Right lung (tissue), 2 donors: ENCODE measurements at regions not wholly inside any gene's neighbourhood (a gene's known extent, or its start where the extent isn't known, plus 50 kb on each side); places are given as distances from the start of the nearest gene placed in this dataset.
"Not testable (repeated sequence)": the region's sequence is repeated elsewhere in the genome, so short reads cannot be mapped to it uniquely, and the experiment has no call there.

Experiments used
- DNase-seq, 2 donors: peaks; one replicate each; pipeline ENCODE4 v3.0.0-alpha.2; 2013

DNA sequence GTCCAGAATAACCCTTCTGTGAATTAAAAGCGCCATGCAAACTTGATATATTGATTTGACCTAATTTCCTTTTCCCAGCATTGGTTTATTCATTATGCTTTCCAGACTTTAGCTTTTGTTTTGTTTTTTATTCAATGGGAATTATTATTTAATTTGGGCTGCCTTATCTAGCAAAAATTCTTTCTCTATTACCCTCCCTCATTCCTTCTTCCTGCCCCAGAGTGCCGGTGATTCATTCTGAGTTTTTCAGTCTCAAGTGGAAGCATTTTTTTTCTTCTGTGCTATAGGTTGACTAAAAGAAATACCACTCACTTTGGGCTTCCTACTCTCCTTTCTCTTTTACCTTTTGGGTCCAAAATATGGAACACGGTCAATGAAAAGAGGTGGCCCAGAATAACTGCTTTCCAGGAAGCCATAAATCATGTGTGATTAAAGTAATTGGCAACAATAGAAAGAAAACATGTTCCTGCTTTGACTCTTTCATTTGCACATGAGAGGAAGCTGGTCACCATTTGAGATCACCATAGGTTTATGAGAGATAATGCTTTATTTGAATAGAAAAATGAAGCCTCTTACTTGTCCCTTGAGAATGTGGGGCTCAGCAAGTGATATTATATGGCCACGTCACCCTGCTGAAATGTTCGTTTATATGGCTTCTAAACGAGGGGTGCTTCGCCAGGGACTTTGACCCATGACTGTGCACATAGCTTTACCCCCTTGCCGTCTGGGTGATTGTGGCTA is 422.8 kb upstream of the ZEB2 start:
- no peak for DNase-seq

DNA sequence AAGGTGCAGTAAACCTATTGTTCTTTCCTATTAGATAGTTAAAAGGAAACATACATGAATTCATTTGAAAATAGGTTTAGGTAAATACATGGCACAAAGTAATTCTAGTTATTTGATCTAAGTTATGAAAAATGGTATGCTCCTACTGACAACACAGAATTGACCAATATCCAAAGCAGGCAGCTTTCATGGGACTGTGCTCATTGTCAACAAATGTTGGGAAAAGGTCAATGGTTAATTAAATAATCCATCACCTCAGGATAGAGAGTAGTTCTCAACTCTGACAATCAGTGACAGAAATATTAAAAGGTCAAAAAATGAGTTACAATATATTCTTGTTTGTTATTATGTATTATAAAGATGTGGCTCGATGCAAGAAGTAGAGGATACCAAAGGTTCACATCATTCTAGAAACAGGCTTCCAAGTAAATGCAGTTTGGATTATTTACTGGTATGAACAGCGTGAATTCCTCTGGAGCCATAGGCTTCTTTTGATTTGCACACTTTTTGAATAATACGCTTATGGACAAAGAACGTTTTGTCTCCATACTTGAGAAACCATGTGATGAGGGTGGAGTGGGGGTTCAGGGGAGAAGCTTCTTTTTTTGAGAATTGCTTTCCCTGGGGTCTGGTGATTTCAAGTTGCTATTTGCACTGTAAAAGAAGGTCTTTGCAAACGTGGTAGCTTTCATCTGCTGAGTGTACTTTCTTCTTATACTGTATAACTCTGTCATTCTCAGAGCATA is 422.0 kb upstream of the ZEB2 start:
- DNase-seq: no peak

DNA sequence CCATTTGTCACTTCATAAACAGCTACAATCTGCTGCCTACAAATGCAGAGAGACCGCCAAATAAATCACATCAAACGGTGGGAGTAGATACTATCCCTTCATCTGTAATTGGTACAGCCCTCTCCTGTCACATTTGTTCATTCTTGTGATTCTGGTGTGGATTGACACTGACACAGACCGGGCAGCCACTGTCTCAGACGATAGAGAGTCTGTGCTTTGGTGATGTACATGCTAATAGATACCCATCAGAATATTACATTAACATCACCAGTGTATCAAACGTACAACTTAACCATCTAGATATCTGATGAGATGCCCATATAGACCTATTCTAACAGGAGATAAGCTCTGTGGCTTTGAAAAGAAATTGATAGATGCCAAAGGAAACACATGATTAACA is 419.7 kb upstream of the ZEB2 start:
- DNase-seq: no peak

GRCh38 chr2:144937910-144938709 is 418.2 kb upstream of the ZEB2 start:
- peak; percentile 84 to 85 for DNase-seq

DNA sequence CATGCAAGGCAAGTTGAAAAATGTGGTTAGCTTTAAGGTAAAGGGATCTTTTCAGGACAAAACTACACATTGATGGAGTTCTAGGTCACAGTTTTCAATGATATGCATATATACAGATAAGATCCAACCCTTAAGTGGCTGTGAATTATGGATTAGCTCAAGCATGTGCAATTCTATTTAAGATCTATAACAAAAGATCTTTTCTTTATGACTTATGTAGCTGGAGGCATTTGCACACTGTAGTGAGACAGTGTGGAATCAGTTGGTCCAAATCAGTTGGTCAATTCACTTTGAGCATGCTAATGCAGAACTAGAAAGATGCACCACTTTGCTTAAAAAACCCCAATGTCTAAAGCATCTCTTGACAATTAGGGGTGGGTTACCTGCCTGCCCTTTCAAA is 417.1 kb upstream of the ZEB2 start:
- DNase-seq: no peak

DNA sequence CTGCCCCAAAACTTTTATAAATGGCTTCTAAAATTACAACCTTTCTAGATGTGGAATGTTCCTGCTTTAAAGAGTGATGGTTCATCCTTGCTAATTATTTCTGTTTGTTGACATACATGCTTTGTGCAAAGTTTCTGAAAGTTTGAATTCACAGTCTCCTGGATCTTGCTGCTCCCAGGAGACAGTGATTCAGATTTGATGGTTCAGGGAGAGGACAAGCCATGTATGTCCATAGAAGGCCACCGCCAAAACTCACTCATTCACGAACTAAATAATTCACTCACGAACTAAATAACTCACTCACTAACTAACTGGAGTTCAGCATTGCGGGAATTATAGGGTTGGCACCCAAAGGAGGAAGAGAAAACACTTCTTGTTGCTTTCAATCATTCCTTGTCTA is 416.5 kb upstream of the ZEB2 start:
- no peak for DNase-seq

DNA sequence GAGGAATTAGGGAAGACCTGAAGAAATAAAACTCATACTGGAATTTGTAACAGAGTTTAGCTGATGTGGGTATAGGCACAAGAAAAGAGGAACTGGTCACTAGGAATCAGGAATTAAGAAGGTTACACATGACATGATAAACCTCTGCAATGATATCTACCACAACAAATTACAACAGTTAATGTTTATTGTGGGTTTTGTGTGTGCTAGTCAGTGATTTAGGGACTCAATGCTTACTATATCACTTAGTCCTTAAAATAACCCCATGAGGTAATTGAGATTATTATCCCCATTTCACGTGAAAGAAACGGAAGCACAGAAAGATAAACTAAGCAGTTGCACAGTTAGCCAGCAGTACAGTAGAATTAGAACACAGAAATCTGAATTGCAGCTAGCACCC is 415.8 kb upstream of the ZEB2 start:
- DNase-seq: no peak

- DNase-seq: no peak
Measured at GRCh38 chr2:144935191-144935590, 415.3 kb upstream of the ZEB2 start.

DNA sequence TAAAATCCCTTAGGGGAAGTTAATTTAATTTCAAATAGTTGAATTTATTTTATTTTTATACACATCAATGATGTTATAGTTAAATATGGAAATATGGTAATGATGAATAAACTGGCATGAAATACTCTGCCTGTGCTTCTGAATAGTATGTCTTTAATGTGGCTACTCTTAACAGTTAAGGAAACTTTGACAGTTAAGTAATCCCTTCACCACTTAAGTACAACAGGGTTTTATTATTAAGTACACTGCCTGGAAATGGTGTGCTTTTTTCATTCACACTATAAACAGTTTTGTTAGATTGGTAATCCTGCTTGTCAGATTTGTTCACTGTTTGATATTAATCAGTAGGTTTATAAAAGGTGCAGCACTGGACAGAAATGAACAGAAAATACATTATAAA is 412.0 kb upstream of the ZEB2 start:
- no peak for DNase-seq

DNA sequence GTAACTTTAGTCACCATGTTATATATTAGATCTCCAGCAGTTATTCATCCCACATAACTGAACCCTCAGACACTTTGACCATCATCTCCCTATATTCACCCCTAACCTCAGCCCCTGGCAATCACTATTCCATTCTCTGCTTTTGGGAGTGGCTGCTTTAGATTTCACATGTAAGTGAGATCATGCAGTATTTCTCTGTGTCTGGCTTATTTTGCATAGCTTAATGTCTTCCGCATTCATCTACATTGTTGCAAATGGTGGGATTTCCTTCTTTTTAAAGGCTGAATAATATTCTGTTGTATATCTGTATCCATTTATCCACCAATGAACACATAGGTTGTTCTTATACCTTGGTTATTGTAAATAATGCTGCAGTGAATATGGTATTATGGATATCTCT is 411.6 kb upstream of the ZEB2 start:
- DNase-seq: no peak

GRCh38 chr2:144927429-144927828 is 407.5 kb upstream of the ZEB2 start:
- DNase-seq: no peak

GRCh38 chr2:144925886-144926285 is 406.0 kb upstream of the ZEB2 start:
- DNase-seq: no peak

GRCh38 chr2:144924827-144925226 is 404.9 kb upstream of the ZEB2 start:
- no peak for DNase-seq

GRCh38 chr2:144922519-144922918 is 402.6 kb upstream of the ZEB2 start:
- DNase-seq: no peak

DNA sequence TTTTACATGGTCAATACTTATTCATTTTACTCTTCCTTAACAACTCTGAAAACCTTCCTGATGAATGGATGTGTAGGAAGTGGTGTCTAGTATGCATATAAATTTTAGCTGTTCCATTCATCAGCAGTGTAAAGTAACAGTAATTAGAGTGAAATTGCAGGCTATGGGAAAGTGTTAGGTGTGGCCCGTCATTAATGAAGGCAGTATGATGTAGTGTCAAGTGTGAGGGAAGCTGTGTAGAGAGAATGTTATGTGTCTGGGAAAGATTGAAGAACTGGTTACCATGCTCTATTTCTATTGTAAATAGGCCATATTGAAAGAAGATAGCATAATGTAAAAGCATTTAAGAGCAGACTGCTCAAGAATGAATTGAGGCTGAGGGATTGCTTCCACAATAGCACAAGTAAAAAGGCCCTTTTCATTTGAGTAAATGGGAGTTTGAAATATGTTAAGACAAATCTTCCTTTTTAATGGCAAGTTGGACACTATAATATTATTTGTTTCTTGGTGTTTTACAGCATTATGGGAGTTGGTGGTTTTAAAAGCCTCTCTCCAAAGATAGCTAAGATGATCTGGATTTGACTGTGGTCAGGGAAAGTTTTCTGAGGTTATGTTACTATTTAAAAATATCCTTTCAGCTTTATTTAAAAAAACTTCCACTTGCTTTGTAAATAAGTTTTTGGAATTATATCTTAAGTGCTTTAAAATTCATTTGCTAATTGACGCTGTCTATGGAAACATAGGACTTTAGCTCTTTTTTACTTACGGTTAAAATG is 401.0 kb upstream of the ZEB2 start:
- no peak for DNase-seq

DNA sequence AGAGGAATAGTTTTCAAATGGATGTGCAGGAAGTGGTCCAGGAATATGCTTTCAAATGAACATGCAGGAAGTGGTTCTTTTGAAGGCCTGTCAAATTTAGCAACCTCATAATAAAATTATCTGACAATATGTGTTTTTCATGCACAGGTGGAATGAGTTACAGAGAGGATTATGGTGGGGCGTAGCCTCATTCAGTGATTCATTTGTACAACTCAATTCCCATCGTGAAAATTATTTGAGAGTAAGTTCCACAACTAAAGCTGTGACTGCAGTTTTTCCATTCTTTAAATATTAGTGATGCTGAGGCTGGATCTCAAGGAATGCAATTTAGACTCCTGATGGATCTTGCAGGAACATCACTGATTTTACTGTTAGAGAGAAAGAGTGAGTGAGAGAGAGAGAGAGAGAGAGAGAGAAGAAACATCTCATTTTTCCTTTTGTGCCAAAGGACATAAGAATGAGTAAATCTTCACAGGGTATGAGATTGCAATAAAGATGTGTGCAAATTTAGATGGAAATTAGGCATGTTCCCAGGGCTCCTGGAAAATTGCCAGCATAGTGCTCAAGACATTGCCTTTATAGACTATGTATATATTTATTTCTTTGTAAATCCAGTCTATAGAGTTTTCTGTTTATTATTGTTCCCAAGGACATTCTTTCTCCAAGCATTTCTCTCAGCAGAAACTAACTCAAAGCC is 394.9 kb upstream of the ZEB2 start:
- no peak for DNase-seq

DNA sequence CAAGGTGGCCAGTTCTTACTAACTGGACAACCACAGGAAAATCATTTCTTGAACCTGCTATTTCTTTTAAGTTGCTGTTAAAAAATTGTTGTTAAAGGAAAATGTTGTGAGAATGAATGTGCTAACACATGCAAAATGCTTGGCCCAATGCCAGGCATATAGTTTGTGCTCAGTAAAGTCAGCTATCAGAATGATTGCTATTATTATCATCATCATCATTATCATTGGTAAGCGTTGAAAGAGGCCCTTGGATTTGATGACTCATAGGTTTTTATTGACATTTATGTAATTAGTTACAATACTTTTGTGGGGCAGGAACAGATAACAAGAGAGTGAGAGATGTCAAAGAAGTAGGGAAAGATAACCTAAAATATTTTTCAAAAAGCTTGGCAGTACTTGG is 394.2 kb upstream of the ZEB2 start:
- no peak for DNase-seq

- no peak for DNase-seq
Measured at GRCh38 chr2:144912206-144912605, 392.3 kb upstream of the ZEB2 start.

- DNase-seq: no peak
Measured at GRCh38 chr2:144905956-144906355, 386.0 kb upstream of the ZEB2 start.

- no peak for DNase-seq
Measured at GRCh38 chr2:144904612-144905011, 384.7 kb upstream of the ZEB2 start.

DNA sequence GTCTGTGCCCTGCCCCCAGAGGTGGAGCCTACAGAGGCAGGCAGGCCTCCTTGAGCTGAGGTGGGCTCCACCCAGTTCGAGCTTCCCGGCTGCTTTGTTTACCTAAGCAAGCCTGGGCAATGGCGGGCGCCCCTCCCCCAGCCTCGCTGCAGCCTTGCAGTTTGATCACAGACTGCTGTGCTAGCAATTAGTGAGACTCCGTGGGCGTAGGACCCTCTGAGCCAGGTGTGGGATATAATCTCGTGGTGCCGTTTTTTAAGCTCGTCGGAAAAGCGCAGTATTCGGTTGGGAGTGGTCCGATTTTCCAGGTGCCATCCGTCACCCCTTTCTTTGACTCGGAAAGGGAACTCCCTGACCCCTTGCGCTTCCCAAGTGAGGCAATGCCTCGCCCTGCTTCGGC is 383.1 kb upstream of the ZEB2 start:
- DNase-seq: not testable (repeated sequence)
